K562 (cell line): ENCODE measurements at regions not wholly inside any gene's neighbourhood (a gene's known extent, or its start where the extent isn't known, plus 50 kb on each side); places are given as distances from the start of the nearest gene placed in this dataset.

ENCODE experiments used
- ATAC-seq: fragments of 200-7000 bp; cut with Tn5 transposase; 3 replicates; pipeline ENCODE4 v1.9.1; 2020; ENCODE audit warnings: moderate library complexity
- BruUV-seq: library from RNA; stranded (reverse); fragments of 400-500 nt; replicated peaks from 2 replicates; lab custom pipeline; 2021; lab: Mats Ljungman, UMichigan
- CTCF ChIA-PET: fragments of 300-600 bp; formaldehyde crosslinking; extraction: SDS; loops from one replicate; lab custom pipeline; 2021; ENCODE audit warnings: low intra/inter-chr PET ratio; lab: Yijun Ruan, JAX
- POLR2A ChIA-PET: fragments of 300-600, 350-650 bp; sonication (Branson Sonifier 250); formaldehyde crosslinking; extraction: SDS; loops from one replicate; lab custom pipeline; 2021; ENCODE audit warnings: antibody characterized with exemption, inconsistent platforms; lab: Yijun Ruan, JAX
- DNase-seq, 4 experiments: peaks; one replicate each; pipeline versions ENCODE4 v3.0.0 to v3.0.0-alpha.2; 2011 to 2018; ENCODE audit warnings: low spot score in 3 of 4, mixed read lengths in 3 of 4; ENCODE audit errors: extremely low read depth in 1 of 4
- FAIRE-seq: peaks from 2 replicates; lab custom pipeline; 2011; peaks lifted over from hg19 to GRCh38; lab: Jason Lieb, UNC
- H2AFZ ChIP-seq: 2 replicates; pipeline ENCODE4 v1.6.0; 2011; ENCODE audit warnings: low read depth, low read length, control low read depth, inconsistent platforms
- H3K27ac ChIP-seq: fragments of 200-600 bp; 3 replicates; pipeline ENCODE4 v1.8.0; 2011; ENCODE audit warnings: low read depth, mild to moderate bottlenecking, control low read depth, inconsistent platforms, low read length, moderate library complexity, mixed read lengths; ENCODE audit errors: extremely low read depth
- H3K27me3 ChIP-seq, 2 experiments: fragments of 300-600 bp in 1 of 2; 2 replicates in 1 of 2; 3 replicates in 1 of 2; pipeline versions ENCODE4 v1.6.0 to v1.8.0; 2011; ENCODE audit warnings: inconsistent platforms in 2 of 2, low read length in 2 of 2, mild to moderate bottlenecking in 1 of 2, mixed read lengths in 1 of 2, moderate library complexity in 1 of 2; ENCODE audit not compliant: control insufficient read depth in 2 of 2, insufficient read depth in 2 of 2
- H3K36me3 ChIP-seq: fragments of 300-600 bp; 3 replicates; pipeline ENCODE4 v1.8.0; 2011; ENCODE audit warnings: mild to moderate bottlenecking, low read length, inconsistent platforms; ENCODE audit not compliant: control insufficient read depth, insufficient read depth
- H3K4me1 ChIP-seq, 2 experiments: fragments of 200-600 bp in 1 of 2; replicated peaks in 1 of 2; 2 replicates in 1 of 2; 3 replicates in 1 of 2; pipeline versions ENCODE4 v1.5.1 to v1.8.0; 2011; ENCODE audit warnings: inconsistent platforms in 2 of 2, low read length in 2 of 2, mild to moderate bottlenecking in 1 of 2, mixed read lengths in 1 of 2, moderate library complexity in 1 of 2; ENCODE audit not compliant: control insufficient read depth in 2 of 2, insufficient read depth in 2 of 2
- H3K4me2 ChIP-seq: 2 replicates; pipeline ENCODE4 v1.6.1; 2011; ENCODE audit warnings: low read length, control low read depth, inconsistent platforms, mixed read lengths; ENCODE audit not compliant: insufficient read depth
- H3K4me3 ChIP-seq: fragments of 200-600 bp; sonication (generic), shearing (Covaris generic); 2 replicates; pipeline ENCODE4 v1.5.1; 2016; ENCODE audit warnings: control low read depth, inconsistent platforms
- H3K79me2 ChIP-seq: fragments of 200-600 bp; 3 replicates; pipeline ENCODE4 v1.8.0; 2011; ENCODE audit warnings: low read length, inconsistent platforms; ENCODE audit not compliant: control insufficient read depth, insufficient read depth
- H3K9ac ChIP-seq, 2 experiments: 2 replicates each; pipeline versions ENCODE4 v1.6.0 to v1.6.1; 2011; ENCODE audit warnings: low read depth in 2 of 2, low read length in 2 of 2, control low read depth in 1 of 2, inconsistent platforms in 1 of 2, mild to moderate bottlenecking in 1 of 2, mixed read lengths in 1 of 2; ENCODE audit not compliant: insufficient read depth in 1 of 2
- H3K9me1 ChIP-seq: one replicate; pipeline ENCODE4 v1.6.0; 2011; ENCODE audit warnings: inconsistent platforms, mild to moderate bottlenecking, low read length, moderate library complexity; ENCODE audit not compliant: control insufficient read depth, insufficient read depth
- H3K9me3 ChIP-seq: replicated peaks from 2 replicates; pipeline ENCODE4 v1.5.1; 2011; ENCODE audit warnings: low read depth, low read length, inconsistent platforms; ENCODE audit not compliant: control insufficient read depth, insufficient read depth
- H4K20me1 ChIP-seq: replicated peaks from 2 replicates; pipeline ENCODE4 v1.6.1; 2011; ENCODE audit warnings: low read length, inconsistent platforms, mixed read lengths; ENCODE audit not compliant: control insufficient read depth, insufficient read depth
- BRD4 ChIP-seq: fragments of 200-600 bp; sonication (generic); IDR thresholded peaks from 2 replicates; pipeline ENCODE4 v1.6.1; 2017; ENCODE audit warnings: inconsistent platforms
- CHAMP1 ChIP-seq: fragments of 450-650 bp; IDR thresholded peaks from 2 replicates; pipeline ENCODE4 v1.6.1; 2016; ENCODE audit warnings: mild to moderate bottlenecking
- CREB3 ChIP-seq: fragments of 450-650 bp; conservative IDR thresholded peaks from 2 replicates; pipeline ENCODE4 v1.6.1; 2016; ENCODE audit warnings: missing genetic modification characterization, low read depth, mild to moderate bottlenecking, missing compliant biosample characterization, moderate library complexity
- GATAD2A ChIP-seq: fragments of 450-650 bp; IDR thresholded peaks from 2 replicates; pipeline ENCODE4 v1.6.1; 2017
- HINFP ChIP-seq: fragments of 450-650 bp; conservative IDR thresholded peaks from 2 replicates; pipeline ENCODE4 v1.6.1; 2016; ENCODE audit warnings: missing genetic modification characterization, low read depth, mild to moderate bottlenecking, control low read depth, missing compliant biosample characterization
- MTA2 ChIP-seq: fragments of 450-650 bp; IDR thresholded peaks from 2 replicates; pipeline ENCODE4 v1.6.1; 2016; ENCODE audit warnings: low read depth
- PHF21A ChIP-seq: fragments of 450-650 bp; IDR thresholded peaks from 2 replicates; pipeline ENCODE4 v1.6.1; 2017; ENCODE audit warnings: low read depth, borderline replicate concordance
- SFPQ ChIP-seq: fragments of 200-400 bp; formaldehyde crosslinking; IDR thresholded peaks from 2 replicates; pipeline ENCODE4 v1.6.1; 2017; ENCODE audit warnings: mild to moderate bottlenecking, low read depth, low read length, moderate library complexity
- SP1 ChIP-seq: sonication (generic); formaldehyde crosslinking; IDR thresholded peaks from 2 replicates; pipeline ENCODE4 v1.8.1; 2022; ENCODE audit warnings: mild to moderate bottlenecking, missing genetic modification reagents
- SRSF3 ChIP-seq: fragments of 200-400 bp; formaldehyde crosslinking; IDR thresholded peaks from 2 replicates; pipeline ENCODE4 v1.6.1; 2016; ENCODE audit warnings: mild to moderate bottlenecking, low read length, moderate library complexity; ENCODE audit not compliant: insufficient read depth
- USF1 ChIP-seq: sonication (generic); formaldehyde crosslinking; IDR thresholded peaks from 2 replicates; pipeline ENCODE4 v1.9.0; 2022; ENCODE audit warnings: mild to moderate bottlenecking, missing genetic modification reagents
- ZBTB26 ChIP-seq: fragments of 450-650 bp; formaldehyde crosslinking; IDR thresholded peaks from 2 replicates; pipeline ENCODE4 v1.4.0; 2022; ENCODE audit warnings: missing genetic modification characterization
- ZNF224 ChIP-seq: sonication (generic); formaldehyde crosslinking; IDR thresholded peaks from 2 replicates; pipeline ENCODE4 v1.8.0; 2022; ENCODE audit warnings: mild to moderate bottlenecking, missing genetic modification reagents
- ZNF76 ChIP-seq: fragments of 250-450 bp; sonication (Bioruptor Pico); IDR thresholded peaks from 2 replicates; pipeline ENCODE4 v1.4.0; 2020; ENCODE audit warnings: mild to moderate bottlenecking, moderate library complexity, borderline replicate concordance
- ZSCAN32 ChIP-seq: fragments of 450-650 bp; formaldehyde crosslinking; IDR thresholded peaks from 2 replicates; pipeline ENCODE4 v1.4.0; 2020; ENCODE audit warnings: mild to moderate bottlenecking, moderate library complexity
- WGBS: fragments of 100-300 bp; shearing (Covaris generic); methylation state at CpG from one replicate; pipeline ENCODE4 v1.1.6; 2016; ENCODE audit warnings: low coverage, mixed read lengths; ENCODE audit not compliant: insufficient coverage; ENCODE audit errors: missing lambda C conversion rate; 5-methylcytosine and 5-hydroxymethylcytosine counted together
- in situ Hi-C: fragments of 300-500 bp; cut with MboI; formaldehyde crosslinking; loops from 4 replicates; pipeline ENCODE4 v1.15.0; 2018; ENCODE audit warnings: inconsistent platforms, mixed read lengths
- intact Hi-C: fragments of 100-400 bp; cut with micrococcal nuclease; formaldehyde crosslinking; loops from 2 replicates; pipeline ENCODE4 v1.14.2; 2022

- H3K9me1 ChIP-seq = no peaks in the 10 kb centered on the region
- H3K9me3 ChIP-seq = no peaks in the 10 kb centered on the region
- H3K4me2 ChIP-seq = no peak overlapping the region
- no peak for FAIRE-seq
- 0% methylated on average over 2 of the region's 2 CpGs for WGBS
- no peak overlapping the region for H3K9ac ChIP-seq
- no peaks in the 10 kb centered on the region for H3K27me3 ChIP-seq
- intact Hi-C loops = no loop called here
- no TSS peak for BruUV-seq
- no peak overlapping the region for H3K27ac ChIP-seq
- ChIA-PET CTCF (no interaction called here), POLR2A (no interaction called here)
- H4K20me1 ChIP-seq = no peaks in the 10 kb centered on the region
- H3K79me2 ChIP-seq = no peaks in the 10 kb centered on the region
- in situ Hi-C loops = no loop called here
- no peak for DNase-seq
- ATAC-seq = no peak
- H3K4me1 ChIP-seq = no peaks in the 10 kb centered on the region
- no peak overlapping the region for H2AFZ ChIP-seq
- no peak overlapping the region for H3K4me3 ChIP-seq
- no peaks in the 10 kb centered on the region for H3K36me3 ChIP-seq
- no peak for TF ChIP-seq ZSCAN32 (CRISPR knock-in tag)
- TF ChIP-seq GATAD2A = no peak
- TF ChIP-seq HINFP = no peak
- TF ChIP-seq SP1 (CRISPR knock-in tag) = no peak
- TF ChIP-seq ZNF76 = no peak
- no peak for TF ChIP-seq CREB3
- TF ChIP-seq USF1 = no peak
- TF ChIP-seq SFPQ = no peak
- TF ChIP-seq MTA2 = no peak
- no peak for TF ChIP-seq SRSF3
- TF ChIP-seq ZNF224 (CRISPR knock-in tag) = no peak
- no peak for TF ChIP-seq ZBTB26
- no peak for TF ChIP-seq BRD4
- TF ChIP-seq CHAMP1 = no peak
- TF ChIP-seq PHF21A = no peak
Measured at GRCh38 chr15:37245358-37245757, 145.0 kb upstream of the MEIS2 start.
